NK-92 treated with Interleukin-12 subunit alpha and Interleukin-12 subunit beta, amount 100 ng/mL, for 24 hours (cell line): ENCODE measurements at regions not wholly inside any gene's neighbourhood (a gene's known extent, or its start where the extent isn't known, plus 50 kb on each side); places are given as distances from the start of the nearest gene placed in this dataset.
"Not testable (repeated sequence)": the region's sequence is repeated elsewhere in the genome, so short reads cannot be mapped to it uniquely, and the experiment has no call there.

ENCODE experiments used
- DNase-seq: peaks from one replicate; lab custom pipeline; 2025; lab: John Stamatoyannopoulos, UW

DNA sequence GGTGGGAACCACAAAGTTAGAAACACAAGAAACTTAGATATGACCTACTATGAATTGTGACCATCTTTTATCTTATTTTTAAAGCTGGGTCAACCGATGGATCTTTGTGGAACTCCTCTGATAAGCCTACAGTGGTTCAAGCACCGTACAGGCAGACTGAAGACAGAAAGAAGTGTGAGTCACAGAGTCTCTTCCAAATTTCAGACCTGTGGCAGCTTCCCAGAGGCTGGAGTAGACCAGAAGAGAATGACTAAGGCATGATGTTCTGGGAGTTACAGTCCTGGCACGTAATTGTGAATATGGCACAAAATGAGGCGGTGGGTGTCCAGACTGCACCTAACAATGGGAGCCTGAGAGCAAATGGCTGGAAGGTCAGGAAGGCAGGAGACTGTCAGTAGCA is 70.0 kb downstream of the LMO4 start:
- DNase-seq, result no peak

DNA sequence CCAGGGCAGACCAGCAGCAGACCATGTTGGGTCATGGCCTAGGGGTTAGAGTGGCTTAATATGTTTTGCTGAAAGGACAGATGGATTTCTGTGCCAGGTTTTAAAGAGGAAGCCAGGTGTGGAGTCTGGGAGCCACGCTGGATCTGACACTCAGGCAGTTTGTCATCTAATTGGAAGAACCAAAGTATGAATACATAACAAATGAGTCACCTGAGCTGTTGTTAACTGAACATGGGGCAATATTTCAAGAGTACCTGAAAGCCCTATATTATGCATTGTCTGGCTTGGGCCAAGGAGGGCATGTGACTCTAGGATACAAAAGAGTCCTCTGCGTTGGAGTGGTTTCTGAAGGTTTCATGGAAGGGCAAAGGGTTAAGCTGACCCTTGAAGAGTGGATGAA is 70.6 kb downstream of the LMO4 start:
- no peak for DNase-seq

GRCh38 chr1:87399701-87400100 is 71.0 kb downstream of the LMO4 start:
- no peak for DNase-seq

- DNase-seq, result no peak
These were observed 72.1 kb downstream of the LMO4 start for GRCh38 chr1:87400813-87401212.

- no peak for DNase-seq
These were observed 73.7 kb downstream of the LMO4 start for GRCh38 chr1:87402241-87403002.

DNA sequence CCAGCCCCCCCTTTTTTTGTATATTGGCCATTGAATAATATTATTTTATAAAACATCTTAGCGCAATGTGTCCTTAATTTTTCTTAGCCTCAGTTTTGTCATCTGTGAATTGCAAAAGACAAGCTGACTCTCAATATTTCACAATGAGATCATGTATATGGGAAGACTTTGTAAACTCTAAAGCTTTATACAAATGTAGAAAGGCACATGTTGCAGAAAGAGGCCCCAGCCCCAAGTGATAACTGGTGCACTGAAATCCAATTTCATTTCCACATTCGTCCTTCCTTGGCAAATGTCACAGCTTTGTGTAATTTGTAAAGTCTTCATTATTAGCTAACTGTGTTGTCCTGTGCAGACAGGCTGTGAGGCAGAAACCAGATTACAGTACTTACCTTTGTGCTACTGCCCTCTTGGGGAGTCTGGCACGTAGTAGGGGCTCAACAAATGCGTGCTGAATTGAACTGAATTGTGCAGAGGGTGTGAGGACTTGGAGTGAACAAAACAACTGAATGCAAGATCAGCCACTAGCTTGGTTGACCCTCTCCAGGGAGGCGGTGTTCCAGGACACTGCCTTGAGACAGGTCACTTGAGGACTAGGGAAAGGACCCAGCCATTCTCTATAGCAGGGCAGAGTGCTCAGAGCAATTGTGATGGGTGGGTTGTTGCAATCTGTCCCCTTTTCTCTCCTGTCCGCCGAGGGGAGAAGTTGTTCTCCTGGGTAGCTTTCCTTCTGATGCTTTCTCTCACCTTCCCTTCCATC is 74.6 kb downstream of the LMO4 start:
- no peak for DNase-seq

DNA sequence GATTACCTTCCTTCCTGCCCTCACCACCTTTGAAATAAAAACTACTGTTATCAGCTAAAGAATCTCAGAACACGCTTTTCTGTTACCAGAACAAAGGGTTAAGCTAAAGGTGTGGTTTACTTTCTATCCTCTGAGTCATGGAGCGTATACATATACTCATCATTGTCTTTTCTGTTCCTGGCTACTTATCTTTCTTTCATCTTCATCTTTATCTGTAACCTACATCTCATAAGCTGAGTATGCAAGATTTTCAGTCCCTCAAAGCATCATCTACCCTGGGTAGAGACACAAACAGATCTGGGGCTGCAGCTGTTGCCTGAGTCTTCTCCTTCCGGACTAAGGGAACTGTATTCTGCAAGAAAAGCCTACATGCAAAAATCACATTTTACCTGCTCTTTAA is 75.6 kb downstream of the LMO4 start:
- DNase-seq, result no peak

GRCh38 chr1:87408665-87409248 is 80.1 kb downstream of the LMO4 start:
- DNase-seq, result no peak

GRCh38 chr1:87410776-87411480 is 82.2 kb downstream of the LMO4 start:
- DNase-seq, result no peak

- DNase-seq, result not testable (repeated sequence)
These were observed 85.2 kb downstream of the LMO4 start for GRCh38 chr1:87413846-87414245.

GRCh38 chr1:87418048-87418447 is 89.4 kb downstream of the LMO4 start:
- no peak for DNase-seq

DNA sequence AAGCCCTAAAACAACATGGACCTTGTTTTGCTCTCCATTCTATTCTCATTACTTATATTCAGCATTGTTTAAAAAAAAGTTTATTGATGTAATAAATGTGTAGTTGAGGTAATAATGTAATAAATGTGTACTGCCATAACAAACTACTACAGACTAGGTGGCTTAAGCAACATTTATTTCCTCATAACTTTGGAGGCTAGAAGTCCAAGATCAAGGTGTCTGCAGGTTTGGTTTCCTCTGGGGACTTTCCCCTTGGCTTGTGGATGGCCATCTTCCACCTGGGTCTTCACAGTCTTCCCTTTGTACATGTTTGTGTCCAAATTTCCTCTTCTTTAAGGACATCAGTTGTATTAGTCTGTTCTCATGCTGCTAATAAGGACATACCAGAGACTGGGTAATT is 93.1 kb downstream of the LMO4 start:
- DNase-seq, result no peak

- no peak for DNase-seq
These were observed 95.9 kb downstream of the LMO4 start for GRCh38 chr1:87424541-87424940.

DNA sequence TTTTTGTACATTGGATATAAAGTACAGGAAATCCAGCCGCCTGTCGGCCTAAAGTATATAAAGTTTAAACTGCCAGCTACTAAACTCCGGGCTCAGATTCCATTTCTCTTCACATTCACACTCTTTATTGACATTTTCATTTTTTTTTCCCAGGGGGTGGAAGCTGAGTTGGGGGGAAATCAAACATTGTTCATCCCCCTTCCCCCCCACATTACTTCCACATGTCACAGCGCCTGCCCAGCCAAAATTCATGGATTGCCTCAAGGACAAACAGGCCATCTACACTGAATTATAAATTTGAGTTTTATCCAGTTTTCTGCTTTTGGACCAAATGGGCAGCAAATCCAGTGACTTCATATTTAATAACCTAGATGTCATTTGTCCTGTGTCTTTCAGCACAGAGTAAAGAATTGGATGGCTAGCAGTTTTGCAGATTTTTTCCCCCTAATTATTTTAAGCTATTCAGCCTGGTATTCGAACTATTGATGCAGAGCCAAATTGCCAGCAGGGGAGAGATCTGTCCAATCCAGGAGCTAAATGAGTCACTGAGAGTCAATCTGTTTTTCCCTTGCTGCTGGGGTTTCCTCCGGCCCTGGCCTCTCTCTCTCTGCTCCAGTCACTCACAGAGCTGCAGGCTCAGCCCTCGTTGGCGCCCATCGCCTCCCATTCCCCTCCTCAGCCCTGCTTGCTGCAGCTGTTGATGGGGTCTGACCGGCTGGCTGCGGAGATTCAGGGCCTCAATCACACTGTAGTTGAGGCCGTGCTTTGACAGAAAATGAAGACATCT is 98.0 kb downstream of the LMO4 start:
- no peak for DNase-seq

DNA sequence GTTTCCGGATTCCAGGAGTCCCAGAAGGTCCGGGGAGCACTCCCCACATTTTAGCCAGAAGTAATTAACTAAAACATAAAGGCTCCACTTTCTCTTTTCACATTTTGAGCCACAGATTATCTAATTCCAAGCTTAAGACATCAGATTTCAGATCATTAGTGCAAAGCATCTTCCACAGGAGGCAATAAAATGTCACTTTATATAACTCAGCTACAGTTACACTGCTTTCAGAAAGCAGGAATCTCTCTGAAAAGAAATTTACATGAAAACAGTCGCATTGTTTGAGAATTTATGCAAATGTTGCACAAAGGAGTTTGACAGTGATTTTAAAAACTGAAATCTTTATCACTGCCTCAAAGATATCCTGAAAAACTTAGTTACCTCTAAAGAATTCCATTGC is 99.7 kb downstream of the LMO4 start:
- no peak for DNase-seq

DNA sequence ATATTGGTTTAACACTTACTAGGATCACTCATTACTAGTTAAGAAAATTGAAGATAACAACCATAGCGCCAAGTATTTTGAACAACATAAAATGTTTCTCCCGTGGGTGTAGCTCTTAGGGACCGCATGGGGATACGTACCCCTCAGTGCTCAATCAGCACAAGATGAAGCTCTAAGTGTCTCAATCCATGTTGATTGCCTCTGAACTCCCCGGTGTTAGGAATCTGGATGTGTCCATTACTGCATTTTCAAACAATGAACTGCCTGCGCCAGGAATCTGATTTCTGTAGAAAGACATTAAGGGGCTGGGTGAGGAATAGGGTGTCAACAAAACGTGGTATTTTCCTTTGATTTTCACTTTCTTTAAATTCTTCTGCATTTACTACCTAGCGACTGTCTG is 100.2 kb downstream of the LMO4 start:
- DNase-seq, result no peak

DNA sequence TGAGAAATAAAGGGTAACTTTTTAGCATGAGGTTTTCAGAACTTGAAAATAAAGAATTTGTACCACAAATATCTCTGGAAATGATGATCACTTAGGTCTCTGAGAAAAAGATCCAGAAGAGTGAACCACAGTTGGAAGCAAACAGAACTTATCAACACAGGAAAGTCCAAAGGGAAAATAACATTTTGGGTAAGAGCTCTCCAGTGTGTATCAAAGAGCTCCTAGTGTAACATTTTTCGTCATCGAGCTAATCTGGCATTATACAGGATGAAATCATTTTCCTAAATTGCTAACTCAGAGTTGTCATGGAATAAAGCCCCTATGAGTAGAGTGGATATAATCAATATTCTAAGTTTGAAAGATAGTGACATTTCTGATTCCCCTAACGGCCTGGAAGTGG is 104.0 kb downstream of the LMO4 start:
- DNase-seq, result no peak

GRCh38 chr1:87433101-87433500 is 104.4 kb downstream of the LMO4 start:
- not testable (repeated sequence) for DNase-seq

- DNase-seq, result no peak
These were observed 106.8 kb downstream of the LMO4 start for GRCh38 chr1:87435484-87435883.

GRCh38 chr1:87436115-87436514 is 107.4 kb downstream of the LMO4 start:
- not testable (repeated sequence) for DNase-seq

GRCh38 chr1:87436534-87436933 is 107.9 kb downstream of the LMO4 start:
- no peak for DNase-seq
